PC-3 (cell line): ENCODE measurements at regions not wholly inside any gene's neighbourhood (a gene's known extent, or its start where the extent isn't known, plus 50 kb on each side); places are given as distances from the start of the nearest gene placed in this dataset.

Source experiments
- ATAC-seq: fragments of 200-7000 bp; cut with Tn5 transposase; 2 replicates; pipeline ENCODE4 v1.9.1; 2020; ENCODE audit warnings: mild to moderate bottlenecking, moderate library complexity
- BruUV-seq: library from RNA; stranded (reverse); fragments of 400-500 nt; replicated peaks from 2 replicates; lab custom pipeline; 2021; lab: Mats Ljungman, UMichigan
- CTCF ChIA-PET: fragments of 300-600 bp; sonication (Branson Sonifier 250); formaldehyde crosslinking; loops from one replicate; lab custom pipeline; 2022; ENCODE audit warnings: antibody characterized with exemption; lab: Charles Lee
- POLR2A ChIA-PET: fragments of 300-600 bp; sonication (Branson Sonifier 250); formaldehyde crosslinking; loops from one replicate; lab custom pipeline; 2022; ENCODE audit warnings: antibody characterized with exemption; ENCODE audit not compliant: unreplicated experiment; lab: Charles Lee
- DNase-seq: peaks from one replicate; pipeline ENCODE4 v3.0.0-alpha.2; 2015
- H2AFZ ChIP-seq: fragments of 300-600 bp; sonication (generic); 2 replicates; pipeline ENCODE4 v1.6.0; 2016; ENCODE audit warnings: antibody characterized with exemption, low read length
- H3F3A ChIP-seq: fragments of 300-600 bp; sonication (generic); one replicate; pipeline ENCODE4 v1.6.0; 2017; ENCODE audit warnings: antibody characterized with exemption, low read length, control low read depth, mild to moderate bottlenecking; ENCODE audit not compliant: unreplicated experiment
- H3K27ac ChIP-seq: fragments of 300-600 bp; sonication (generic); 2 replicates; pipeline ENCODE4 v1.5.1; 2016; ENCODE audit warnings: mild to moderate bottlenecking, low read length
- H3K27me3 ChIP-seq: fragments of 300-600 bp; sonication (generic); 2 replicates; pipeline ENCODE4 v1.6.1; 2016; ENCODE audit warnings: low read length, mixed read lengths
- H3K36me3 ChIP-seq: fragments of 300-600 bp; sonication (generic); 2 replicates; pipeline ENCODE4 v1.6.1; 2016; ENCODE audit warnings: low read depth, mixed run types, low read length, mixed read lengths
- H3K4me1 ChIP-seq: fragments of 300-600 bp; sonication (generic); 2 replicates; pipeline ENCODE4 v1.5.1; 2016; ENCODE audit warnings: low read length; ENCODE audit not compliant: insufficient read depth
- H3K4me2 ChIP-seq: fragments of 300-600 bp; sonication (generic); 2 replicates; pipeline ENCODE4 v1.6.0; 2016; ENCODE audit warnings: low read length
- H3K4me3 ChIP-seq: fragments of 300-600 bp; sonication (generic); 2 replicates; pipeline ENCODE4 v1.5.1; 2016; ENCODE audit warnings: mild to moderate bottlenecking, low read length, mixed read lengths
- H3K79me2 ChIP-seq: fragments of 300-600 bp; sonication (generic); 2 replicates; pipeline ENCODE4 v1.6.1; 2017; ENCODE audit warnings: low read length, mixed read lengths
- H3K9ac ChIP-seq: fragments of 300-600 bp; sonication (generic); 2 replicates; pipeline ENCODE4 v1.6.0; 2016; ENCODE audit warnings: mild to moderate bottlenecking, low read length
- H3K9me2 ChIP-seq: fragments of 300-600 bp; sonication (generic); replicated peaks from 2 replicates; pipeline ENCODE4 v1.6.1; 2016; ENCODE audit warnings: mixed run types, low read length, mixed read lengths
- H3K9me3 ChIP-seq: fragments of 300-600 bp; sonication (generic); 2 replicates; pipeline ENCODE4 v1.6.1; 2016; ENCODE audit warnings: low read length, mixed read lengths
- H4K20me1 ChIP-seq: fragments of 300-600 bp; sonication (generic); 2 replicates; pipeline ENCODE4 v1.6.1; 2016; ENCODE audit warnings: low read length, mixed read lengths
- CTCF ChIP-seq: fragments of 300-600 bp; sonication (generic); conservative IDR thresholded peaks from 2 replicates; pipeline ENCODE4 v1.5.1; 2017; ENCODE audit warnings: antibody characterized with exemption, low read depth, mild to moderate bottlenecking, low read length
- EZH2 ChIP-seq: fragments of 300-600 bp; sonication (generic); IDR thresholded peaks from one replicate; pipeline ENCODE4 v1.6.1; 2017; ENCODE audit warnings: antibody characterized with exemption, mild to moderate bottlenecking, low read length; ENCODE audit not compliant: unreplicated experiment
- EZH2phosphoT487 ChIP-seq: fragments of 300-600 bp; sonication (generic); IDR thresholded peaks from 2 replicates; pipeline ENCODE4 v1.6.1; 2018; ENCODE audit warnings: mild to moderate bottlenecking, antibody characterized with exemption, low read length, borderline replicate concordance
- intact Hi-C: fragments of 100-400 bp; cut with micrococcal nuclease; formaldehyde crosslinking; loops from 2 replicates; pipeline ENCODE4 v1.9.0; 2023

DNA sequence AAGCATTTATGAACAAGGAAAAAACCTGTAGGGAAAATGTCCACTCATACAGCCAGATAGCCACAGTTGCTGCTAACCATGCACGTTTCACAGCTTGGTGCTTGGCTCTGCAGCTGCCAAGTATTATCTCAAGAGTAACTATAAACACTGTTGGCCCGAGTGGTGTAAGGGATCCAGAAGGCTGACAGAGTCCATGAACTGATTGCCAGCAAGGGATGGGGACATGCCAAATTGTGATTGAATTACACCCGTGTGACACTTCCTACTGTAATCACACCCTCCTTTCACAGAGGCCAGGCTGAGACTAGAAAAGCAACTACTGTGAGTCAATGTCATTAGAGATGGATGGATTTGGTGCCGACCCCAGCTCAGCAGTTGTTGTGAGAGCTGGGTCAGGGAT, 223.9 kb upstream of the ANKRD50 start:
- Histone ChIP-seq H3K79me2 (no peaks in the 10 kb centered on the region), H3K4me3 (no peak overlapping the region), H2AFZ (no peak overlapping the region), H3K27ac (no peak overlapping the region), H3K27me3 (no peaks in the 10 kb centered on the region), H3K36me3 (no peaks in the 10 kb centered on the region), H4K20me1 (no peaks in the 10 kb centered on the region), H3K4me2 (no peak overlapping the region), H3K9me3 (no peaks in the 10 kb centered on the region), H3K9ac (no peak overlapping the region), H3K9me2 (no peaks in the 10 kb centered on the region), H3K4me1 (peaks cover 51% of the 10 kb centered on the region), H3F3A (peaks cover 7% of the 10 kb centered on the region)
- ChIA-PET POLR2A (no interaction called here), CTCF (no interaction called here)
- no TSS peak for BruUV-seq
- no peak for TF ChIP-seq EZH2phosphoT487
- TF ChIP-seq CTCF: no peak
- no peak for TF ChIP-seq EZH2
- no peak for ATAC-seq
- DNase-seq: no peak
- intact Hi-C loops: no loop called here

- Histone ChIP-seq H2AFZ (no peak overlapping the region), H3K36me3 (no peaks in the 10 kb centered on the region), H3K4me1 (peaks cover 48% of the 10 kb centered on the region), H3K4me3 (no peak overlapping the region), H3K27me3 (no peaks in the 10 kb centered on the region), H3K9ac (no peak overlapping the region), H4K20me1 (no peaks in the 10 kb centered on the region), H3K4me2 (no peak overlapping the region), H3K79me2 (no peaks in the 10 kb centered on the region), H3F3A (no peaks in the 10 kb centered on the region), H3K9me3 (no peaks in the 10 kb centered on the region), H3K9me2 (no peaks in the 10 kb centered on the region), H3K27ac (no peak overlapping the region)
- DNase-seq (no peak), ATAC-seq (no peak)
- intact Hi-C loops: no loop called here
- no TSS peak for BruUV-seq
- TF ChIP-seq EZH2phosphoT487: no peak
- no peak for TF ChIP-seq CTCF
- no peak for TF ChIP-seq EZH2
- ChIA-PET POLR2A (no interaction called here), CTCF (no interaction called here)
Observed at GRCh38 chr4:124934916-124935315, 222.4 kb upstream of the ANKRD50 start.

GRCh38 chr4:124933521-124933920, 221.0 kb upstream of the ANKRD50 start:
- Histone ChIP-seq H3K36me3 (no peaks in the 10 kb centered on the region), H3K4me2 (no peak overlapping the region), H3K9me3 (no peaks in the 10 kb centered on the region), H3K79me2 (no peaks in the 10 kb centered on the region), H4K20me1 (no peaks in the 10 kb centered on the region), H3K9me2 (no peaks in the 10 kb centered on the region), H3K9ac (no peak overlapping the region), H2AFZ (no peak overlapping the region), H3K27ac (no peak overlapping the region), H3K4me1 (peaks cover 34% of the 10 kb centered on the region), H3F3A (no peaks in the 10 kb centered on the region), H3K4me3 (no peak overlapping the region), H3K27me3 (no peaks in the 10 kb centered on the region)
- intact Hi-C loops: no loop called here
- TF ChIP-seq CTCF (no peak), EZH2 (no peak), EZH2phosphoT487 (no peak)
- POLR2A ChIA-PET: no interaction called here
- ATAC-seq (no peak), DNase-seq (no peak)
- CTCF ChIA-PET: no interaction called here
- BruUV-seq: no TSS peak
